ENCODE measurements at regions not wholly inside any gene's neighbourhood (a gene's known extent, or its start where the extent isn't known, plus 50 kb on each side); places are given as distances from the start of the nearest gene placed in this dataset.

- no peaks in the 10 kb centered on the region for H3K27me3 ChIP-seq
- no peak overlapping the region for H3K27ac ChIP-seq
- H3K36me3 ChIP-seq, result no peaks in the 10 kb centered on the region
- no peak overlapping the region for H3K4me3 ChIP-seq
- no peaks in the 10 kb centered on the region for H3K4me1 ChIP-seq
- intact Hi-C loops (cut with DNase I; ENCODE audit: low total_unique reads), result no loop called here
- no peaks in the 10 kb centered on the region for H3K9me3 ChIP-seq
- no peak for DNase-seq
- no peak for TF ChIP-seq CTCF (IDR thresholded peaks at IDR 0.05)
- TF ChIP-seq POLR2A (IDR thresholded peaks at IDR 0.05), result no peak
These were observed 263.4 kb downstream of the GLUD2 start for GRCh38 chrX:121310820-121311219.

- H3K4me1 ChIP-seq, result no peaks in the 10 kb centered on the region
- H3K4me3 ChIP-seq, result no peak overlapping the region
- TF ChIP-seq CTCF (IDR thresholded peaks at IDR 0.05) (no peak), POLR2A (IDR thresholded peaks at IDR 0.05) (no peak)
- H3K27me3 ChIP-seq, result no peaks in the 10 kb centered on the region
- H3K36me3 ChIP-seq, result no peaks in the 10 kb centered on the region
- DNase-seq, result no peak
- intact Hi-C loops (cut with DNase I; ENCODE audit: low total_unique reads), result no loop called here
- H3K9me3 ChIP-seq, result no peaks in the 10 kb centered on the region
- no peak overlapping the region for H3K27ac ChIP-seq
These were observed 273.0 kb downstream of the GLUD2 start for GRCh38 chrX:121320441-121320840.

- no peak overlapping the region for H3K27ac ChIP-seq
- DNase-seq, result no peak
- H3K4me3 ChIP-seq, result no peak overlapping the region
- H3K9me3 ChIP-seq, result no peaks in the 10 kb centered on the region
- no peaks in the 10 kb centered on the region for H3K27me3 ChIP-seq
- H3K4me1 ChIP-seq, result no peaks in the 10 kb centered on the region
- intact Hi-C loops (cut with DNase I; ENCODE audit: low total_unique reads), result no loop called here
- TF ChIP-seq CTCF (IDR thresholded peaks at IDR 0.05), result no peak
- TF ChIP-seq POLR2A (IDR thresholded peaks at IDR 0.05), result no peak
- no peaks in the 10 kb centered on the region for H3K36me3 ChIP-seq
These were observed 274.7 kb downstream of the GLUD2 start for GRCh38 chrX:121322159-121322558.

- no peak for TF ChIP-seq POLR2A (IDR thresholded peaks at IDR 0.05)
- no peak for TF ChIP-seq CTCF (IDR thresholded peaks at IDR 0.05)
- intact Hi-C loops (cut with DNase I; ENCODE audit: low total_unique reads), result no loop called here
- Histone ChIP-seq H3K4me3 (no peak overlapping the region), H3K36me3 (no peaks in the 10 kb centered on the region), H3K4me1 (no peaks in the 10 kb centered on the region), H3K27me3 (no peaks in the 10 kb centered on the region), H3K27ac (no peak overlapping the region), H3K9me3 (no peaks in the 10 kb centered on the region)
- DNase-seq, result no peak
These were observed 275.9 kb downstream of the GLUD2 start for GRCh38 chrX:121323337-121323736.

DNA sequence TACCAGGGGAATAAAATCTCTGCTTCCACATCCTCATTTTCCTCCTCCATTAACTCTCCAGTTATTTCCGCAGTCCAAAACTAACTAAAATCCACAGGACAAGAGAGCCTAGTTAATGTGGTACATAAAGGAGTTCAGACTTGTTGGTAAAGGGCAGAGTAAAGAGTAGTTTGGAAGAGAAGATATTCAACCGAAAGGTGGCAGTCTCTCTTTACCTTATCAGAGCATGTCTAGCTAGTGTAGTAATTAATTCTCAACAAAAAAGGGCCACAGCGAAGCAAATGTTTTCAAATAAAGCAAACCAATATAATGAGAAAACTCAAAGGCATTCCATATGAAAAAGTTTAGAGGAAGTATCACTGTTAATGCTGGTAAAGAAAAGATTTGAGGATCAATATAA, 286.5 kb downstream of the GLUD2 start:
- Histone ChIP-seq H3K27me3 (no peaks in the 10 kb centered on the region), H3K4me3 (no peak overlapping the region), H3K27ac (no peak overlapping the region), H3K9me3 (no peaks in the 10 kb centered on the region), H3K36me3 (no peaks in the 10 kb centered on the region), H3K4me1 (no peaks in the 10 kb centered on the region)
- intact Hi-C loops (cut with DNase I; ENCODE audit: low total_unique reads), result no loop called here
- no peak for DNase-seq
- TF ChIP-seq POLR2A (IDR thresholded peaks at IDR 0.05), result no peak
- no peak for TF ChIP-seq CTCF (IDR thresholded peaks at IDR 0.05)
